Stomach (tissue), 8 donors: ENCODE measurements at regions not wholly inside any gene's neighbourhood (a gene's known extent, or its start where the extent isn't known, plus 50 kb on each side); places are given as distances from the start of the nearest gene placed in this dataset.
"Not testable (repeated sequence)": the region's sequence is repeated elsewhere in the genome, so short reads cannot be mapped to it uniquely, and the experiment has no call there.

ENCODE experiments used
- DNase-seq, 2 donors: peaks; one replicate each; pipeline versions ENCODE4 v3.0.0 to v3.0.0-alpha.2; 2013 to 2019
- H3K27ac ChIP-seq, 5 donors: fragments of 200-600 bp in 4 of 5; sonication (generic) in 4 of 5; one replicate each; pipeline ENCODE4 v1.5.1; 2013 to 2019; ENCODE audit warnings: mild to moderate bottlenecking in 1 of 5, moderate library complexity in 1 of 5
- H3K27me3 ChIP-seq, 3 donors: fragments of 200-600 bp; sonication (generic); one replicate each; pipeline ENCODE4 v1.5.1; 2017 to 2019; ENCODE audit warnings: mixed run types in 1 of 3
- H3K36me3 ChIP-seq, 4 donors: fragments of 200-600 bp; sonication (generic); 1 replicate in 3 of 4; 2 replicates in 1 of 4; pipeline ENCODE4 v1.5.1; 2016 to 2019
- H3K4me1 ChIP-seq, 4 donors: fragments of 200-600 bp; sonication (generic); one replicate each; pipeline ENCODE4 v1.5.1; 2016 to 2019
- H3K4me3 ChIP-seq, 4 donors: fragments of 200-600 bp; sonication (generic) in 3 of 4; one replicate each; pipeline ENCODE4 v1.5.1; 2016 to 2019; ENCODE audit warnings: mild to moderate bottlenecking in 1 of 4
- H3K9me3 ChIP-seq, 4 donors: fragments of 200-600 bp; sonication (generic); one replicate each; pipeline ENCODE4 v1.5.1; 2016 to 2019
- EP300 ChIP-seq: sonication (generic); formaldehyde crosslinking; IDR thresholded peaks from one replicate; pipeline ENCODE4 v1.6.1; 2017; ENCODE audit warnings: antibody characterized with exemption
- POLR2A ChIP-seq, 4 donors: fragments of 450-650 bp; IDR thresholded peaks; one replicate each; pipeline ENCODE4 v1.6.1; 2016; ENCODE audit warnings: antibody characterized with exemption in 4 of 4, control low read depth in 2 of 4, mild to moderate bottlenecking in 1 of 4, moderate library complexity in 1 of 4
- POLR2AphosphoS5 ChIP-seq, 3 donors: sonication (generic); formaldehyde crosslinking; IDR thresholded peaks; one replicate each; pipeline ENCODE4 v1.6.1; 2016; ENCODE audit warnings: antibody characterized with exemption in 3 of 3
- WGBS, 5 donors: extraction: QIAGEN DNeasy Blood & Tissue Kit in 3 of 5; methylation state at CpG; one replicate each; pipeline versions ENCODE4 v1.1.5 to v1.1.7; 2013 to 2018; 5-methylcytosine and 5-hydroxymethylcytosine counted together
- intact Hi-C: fragments of 100-400 bp; cut with DNase I; formaldehyde crosslinking; loops from one replicate; pipeline ENCODE4 v1.15.1; 2023; ENCODE audit warnings: low total_unique reads
- TF ChIP-seq, protein P1 (sequence below), 7 experiments: fragments of 450-650 bp in 4 of 7; fragments of 200-600 bp in 3 of 7; sonication (generic) in 3 of 7; IDR thresholded peaks; one replicate each; pipeline ENCODE4 v1.5.1; 2016 to 2019; ENCODE audit warnings: antibody characterized with exemption in 7 of 7, control low read depth in 2 of 7, mild to moderate bottlenecking in 1 of 7
- donor health status: healthy with polysubstance abuse.
- donor health status: Bipolar disorder and iron deficiency.
- donor health status: healthy.

DNA sequence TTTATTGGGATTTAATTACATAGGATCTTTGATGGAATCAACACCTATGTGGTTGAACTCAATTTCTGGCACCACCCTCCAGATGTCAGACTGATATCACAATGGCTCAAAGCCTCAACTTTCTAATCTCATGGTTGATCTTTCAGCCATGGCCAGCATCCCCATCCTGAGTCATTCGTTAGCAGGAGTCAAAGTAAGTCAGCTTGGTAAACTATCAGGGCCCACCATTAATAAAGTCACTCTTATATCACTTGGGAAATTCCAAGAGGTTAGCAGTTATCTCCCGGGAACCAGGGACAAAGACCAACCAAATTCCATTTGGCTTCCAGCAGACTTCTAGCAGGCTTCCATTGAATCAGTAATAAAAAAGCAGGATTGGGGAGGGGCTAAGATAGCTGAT, 50.7 kb upstream of the TNFSF4 start:
- Histone ChIP-seq H3K27me3 (no peaks in the 10 kb centered on the region), H3K9me3 (peaks cover 0 to 16% (median 14%) of the 10 kb centered on the region in 4 donors), H3K36me3 (no peaks in the 10 kb centered on the region), H3K4me1 (no peaks in the 10 kb centered on the region), H3K4me3 (no peak overlapping the region), H3K27ac (no peak overlapping the region)
- intact Hi-C loops, result no loop called here
- WGBS, 5 donors, result 78 to 87% (median 83%) methylated on average over 2 of the region's 2 CpGs
- no peak for DNase-seq
- TF ChIP-seq POLR2A (IDR thresholded peaks at IDR 0.05) (no peak), POLR2AphosphoS5 (IDR thresholded peaks at IDR 0.05) (no peak), EP300 (no peak)

DNA sequence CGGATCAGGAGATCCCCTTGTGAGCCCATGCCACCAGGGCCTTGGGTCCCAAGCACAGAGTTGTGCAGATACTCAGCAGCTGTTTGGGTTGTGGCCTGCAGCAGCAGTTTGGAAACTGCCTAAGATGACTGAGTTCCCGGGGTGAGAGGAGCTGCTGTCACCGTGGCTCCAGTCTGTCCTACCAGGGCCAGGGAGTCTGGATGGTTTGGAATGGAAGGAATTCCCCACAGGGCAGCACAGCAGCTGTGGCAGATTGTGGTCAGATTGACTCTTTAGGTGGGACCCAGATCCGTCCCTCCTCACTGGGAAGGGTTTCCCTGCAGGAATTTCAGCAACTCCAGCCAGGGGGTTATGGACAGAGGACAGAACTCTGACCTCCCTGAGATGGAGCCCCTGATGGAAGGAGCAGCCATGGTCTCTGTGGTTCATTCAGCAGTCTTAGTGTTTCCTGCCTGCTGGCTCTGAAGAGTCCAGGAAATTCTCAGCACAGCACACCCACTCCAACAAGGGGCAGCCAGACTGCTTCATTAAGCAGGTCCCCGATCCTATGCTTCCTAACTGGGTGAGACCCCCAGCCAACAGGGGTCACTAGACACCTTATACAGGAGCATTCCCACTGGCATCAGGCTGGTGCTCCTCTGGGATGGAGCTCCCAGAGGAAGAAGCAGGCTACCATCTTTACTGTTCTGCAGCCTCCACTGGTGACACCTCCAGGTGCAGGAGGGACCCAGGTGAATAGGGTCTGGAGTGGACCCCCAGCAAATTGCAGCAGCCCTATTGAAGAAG, 51.5 kb upstream of the TNFSF4 start:
- Histone ChIP-seq H3K27me3 (no peaks in the 10 kb centered on the region), H3K36me3 (no peaks in the 10 kb centered on the region), H3K4me3 (no peak overlapping the region), H3K27ac (no peak overlapping the region), H3K9me3 (peaks cover 0 to 16% (median 14%) of the 10 kb centered on the region in 4 donors), H3K4me1 (no peaks in the 10 kb centered on the region)
- whole genome bisulfite sequencing, 5 donors, result 73 to 93% (median 88%) methylated on average over 4 to 5 of the region's 5 CpGs
- no peak for DNase-seq
- intact Hi-C loops, result no loop called here
- TF ChIP-seq, protein P1, sequence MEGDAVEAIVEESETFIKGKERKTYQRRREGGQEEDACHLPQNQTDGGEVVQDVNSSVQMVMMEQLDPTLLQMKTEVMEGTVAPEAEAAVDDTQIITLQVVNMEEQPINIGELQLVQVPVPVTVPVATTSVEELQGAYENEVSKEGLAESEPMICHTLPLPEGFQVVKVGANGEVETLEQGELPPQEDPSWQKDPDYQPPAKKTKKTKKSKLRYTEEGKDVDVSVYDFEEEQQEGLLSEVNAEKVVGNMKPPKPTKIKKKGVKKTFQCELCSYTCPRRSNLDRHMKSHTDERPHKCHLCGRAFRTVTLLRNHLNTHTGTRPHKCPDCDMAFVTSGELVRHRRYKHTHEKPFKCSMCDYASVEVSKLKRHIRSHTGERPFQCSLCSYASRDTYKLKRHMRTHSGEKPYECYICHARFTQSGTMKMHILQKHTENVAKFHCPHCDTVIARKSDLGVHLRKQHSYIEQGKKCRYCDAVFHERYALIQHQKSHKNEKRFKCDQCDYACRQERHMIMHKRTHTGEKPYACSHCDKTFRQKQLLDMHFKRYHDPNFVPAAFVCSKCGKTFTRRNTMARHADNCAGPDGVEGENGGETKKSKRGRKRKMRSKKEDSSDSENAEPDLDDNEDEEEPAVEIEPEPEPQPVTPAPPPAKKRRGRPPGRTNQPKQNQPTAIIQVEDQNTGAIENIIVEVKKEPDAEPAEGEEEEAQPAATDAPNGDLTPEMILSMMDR (IDR thresholded peaks at IDR 0.05), result no peak
- no peak for TF ChIP-seq POLR2A (IDR thresholded peaks at IDR 0.05)
- TF ChIP-seq EP300, result no peak
- no peak for TF ChIP-seq POLR2AphosphoS5 (IDR thresholded peaks at IDR 0.05)

DNA sequence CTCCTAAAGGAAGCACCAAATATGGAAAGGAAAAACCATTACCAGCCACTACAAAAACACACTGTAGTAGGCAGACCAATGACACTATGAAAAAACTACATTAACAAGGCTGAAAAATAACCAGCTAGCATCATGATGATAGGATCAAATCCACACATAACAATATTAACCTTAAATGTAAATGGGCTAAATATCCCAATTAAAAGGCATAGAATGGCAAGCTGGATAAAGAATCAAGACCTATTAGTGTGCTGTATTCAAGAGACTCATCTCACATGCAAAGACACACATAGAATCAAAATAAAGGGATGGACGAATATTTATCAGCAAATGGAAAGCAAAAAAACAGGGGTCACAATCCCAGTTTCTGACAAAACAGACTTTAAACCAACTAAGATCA, 53.2 kb upstream of the TNFSF4 start:
- H3K36me3 ChIP-seq, intact Hi-C loops, H3K27ac ChIP-seq, H3K27me3 ChIP-seq, H3K4me3 ChIP-seq, H3K4me1 ChIP-seq, DNase-seq: not testable (repeated sequence)
- H3K9me3 ChIP-seq, result peaks cover 0 to 16% (median 14%) of the 10 kb centered on the region in 4 donors
- 88 to 95% (median 91%) methylated on average over 1 of the region's 1 CpG for WGBS, 5 donors

DNA sequence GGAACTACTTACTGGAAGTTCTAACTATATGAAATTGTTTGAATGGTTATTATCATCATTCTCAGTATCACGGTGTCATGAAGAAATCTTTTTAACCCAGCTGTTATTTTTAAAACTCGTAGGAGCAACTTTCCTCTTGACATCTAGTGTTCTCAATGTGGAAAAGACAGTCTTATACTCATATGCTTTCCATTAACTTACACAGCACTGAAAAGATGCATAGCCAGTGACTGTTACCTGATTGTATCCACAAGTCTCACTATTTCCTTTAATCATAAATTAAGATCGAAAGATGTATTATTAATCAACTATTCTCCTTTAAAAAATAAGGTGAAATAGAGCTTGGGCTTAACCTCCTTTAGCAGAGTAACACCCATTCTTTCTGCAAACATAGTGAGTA, 59.7 kb upstream of the TNFSF4 start:
- TF ChIP-seq EP300 (no peak), POLR2AphosphoS5 (IDR thresholded peaks at IDR 0.05) (no peak), POLR2A (IDR thresholded peaks at IDR 0.05) (no peak)
- TF ChIP-seq, protein P1 (IDR thresholded peaks at IDR 0.05), result no peak
- no peak overlapping the region for H3K4me3 ChIP-seq
- no peaks in the 10 kb centered on the region for H3K36me3 ChIP-seq
- WGBS, 5 donors, result 58 to 89% (median 72%) methylated on average over 3 of the region's 3 CpGs
- intact Hi-C loops, result no loop called here
- H3K27me3 ChIP-seq, result no peaks in the 10 kb centered on the region
- no peaks in the 10 kb centered on the region for H3K4me1 ChIP-seq
- no peak overlapping the region for H3K27ac ChIP-seq
- no peaks in the 10 kb centered on the region for H3K9me3 ChIP-seq
- no peak for DNase-seq

DNA sequence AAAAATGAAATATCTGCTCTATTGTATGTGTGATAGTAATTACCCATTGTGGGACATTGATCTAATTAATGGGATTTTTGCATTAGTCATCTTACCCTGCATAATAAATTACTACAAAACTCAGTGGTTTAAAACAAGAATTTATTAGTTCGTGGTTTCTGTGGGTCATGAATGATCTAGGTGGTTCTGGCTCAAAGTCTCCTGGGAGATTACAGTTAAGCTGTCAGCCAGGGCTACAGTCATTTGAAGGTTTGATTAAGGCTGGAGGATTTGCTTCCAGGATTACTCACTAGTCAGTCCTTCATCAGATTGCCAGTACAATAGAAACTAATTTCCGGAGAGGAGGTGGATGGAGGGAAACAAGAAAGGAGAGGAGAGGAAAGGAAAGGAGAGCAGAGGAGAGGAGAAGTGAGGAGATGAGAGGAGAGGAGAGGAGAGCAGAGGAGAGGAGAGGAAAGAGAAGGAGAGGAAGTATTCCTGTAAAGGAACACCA, 60.4 kb upstream of the TNFSF4 start:
- WGBS, 5 donors, result 72 to 83% (median 75%) methylated on average over 2 of the region's 2 CpGs
- H3K9me3 ChIP-seq, result no peaks in the 10 kb centered on the region
- H3K27ac ChIP-seq, result no peak overlapping the region
- no peaks in the 10 kb centered on the region for H3K4me1 ChIP-seq
- no peak for DNase-seq
- H3K27me3 ChIP-seq, result no peaks in the 10 kb centered on the region
- H3K36me3 ChIP-seq, result no peaks in the 10 kb centered on the region
- TF ChIP-seq, protein P1 (IDR thresholded peaks at IDR 0.05), result no peak
- no peak overlapping the region for H3K4me3 ChIP-seq
- intact Hi-C loops, result no loop called here
